ENCODE measurements at regions not wholly inside any gene's neighbourhood (a gene's known extent, or its start where the extent isn't known, plus 50 kb on each side); places are given as distances from the start of the nearest gene placed in this dataset.

GRCh38 chr2:106667478-106668070 is 180.4 kb downstream of the CD8B2 start:
- ChIA-PET RAD21 (ENCODE audit: low non-redundant PET in 1 of 2, low total read pairs in 2 of 2, uncharacterized antibody in 2 of 2, unreplicated experiment in 2 of 2) (no interaction called here), POLR2A (no interaction called here), CTCF (no interaction called here)
- H3K27me3 ChIP-seq (ENCODE audit: insufficient read depth, low read length) = no peaks in the 10 kb centered on the region
- no peaks in the 10 kb centered on the region for H4K20me1 ChIP-seq (ENCODE audit: insufficient read depth)
- intact Hi-C loops (cut with micrococcal nuclease) = no loop called here
- H3K36me3 ChIP-seq (ENCODE audit: control insufficient read depth in 1 of 2, insufficient read depth in 2 of 2, low read length in 2 of 2) = no peaks in the 10 kb centered on the region
- no peak for DNase-seq (ENCODE audit: low read depth, low spot score)
- H3K27ac ChIP-seq (ENCODE audit: low read depth, low read length) = no peak overlapping the region
- no peak for ATAC-seq
- H3K9me2 ChIP-seq (ENCODE audit: insufficient read depth) = no peaks in the 10 kb centered on the region
- no peak overlapping the region for H3K9ac ChIP-seq (ENCODE audit: low read length)
- H2AFZ ChIP-seq (ENCODE audit: low read depth, low read length, poor library complexity, severe bottlenecking) = no peak overlapping the region
- H3K4me1 ChIP-seq (ENCODE audit: control insufficient read depth in 1 of 2, insufficient read depth in 2 of 2, low read length in 2 of 2) = no peaks in the 10 kb centered on the region
- H3K4me2 ChIP-seq (ENCODE audit: low read length) = no peak overlapping the region
- BruUV-seq (replicated peaks) = no TSS peak
- H3K9me3 ChIP-seq (ENCODE audit: control insufficient read depth in 1 of 2, insufficient read depth in 1 of 2, low read depth in 1 of 2, low read length in 2 of 2) = peaks cover 0 to 3% of the 10 kb centered on the region in 2 experiments; a peak in 1 of 4 replicates
- TF ChIP-seq CBX3 (IDR thresholded peaks at IDR 0.05; ENCODE audit: low read depth) (no peak), FOSL1 (IDR thresholded peaks at IDR 0.05; ENCODE audit: low read depth) (no peak), EZH2phosphoT487 (IDR thresholded peaks at IDR 0.05; ENCODE audit: borderline replicate concordance) (no peak), REST (IDR thresholded peaks at IDR 0.05; ENCODE audit: low read depth) (no peak), POLR2AphosphoS5 (IDR thresholded peaks at IDR 0.05; ENCODE audit: low read depth, low read length) (no peak), ELF1 (IDR thresholded peaks at IDR 0.05; ENCODE audit: borderline replicate concordance, low read depth) (no peak)
- no peak overlapping the region for H3K4me3 ChIP-seq (replicated peaks in 1 of 2; ENCODE audit: low read depth in 1 of 2, low read length in 2 of 2)
- no peaks in the 10 kb centered on the region for H3K79me2 ChIP-seq (ENCODE audit: insufficient read depth, low read length)

Data from HCT116 (cell line).